Omental fat pad (tissue), 3 donors: ENCODE measurements at regions not wholly inside any gene's neighbourhood (a gene's known extent, or its start where the extent isn't known, plus 50 kb on each side); places are given as distances from the start of the nearest gene placed in this dataset.

Experiments used
- ATAC-seq: fragments of 150-250 bp; one replicate; pipeline ENCODE4 v1.9.1; 2016; ENCODE audit warnings: mild to moderate bottlenecking, moderate library complexity; ENCODE audit not compliant: low FRiP score
- DNase-seq: peaks from one replicate; pipeline ENCODE4 v3.0.0-alpha.2; 2019; ENCODE audit warnings: low spot score
- CTCF ChIP-seq, 3 donors: fragments of 450-650 bp; IDR thresholded peaks; one replicate each; pipeline ENCODE4 v1.5.1; 2016 to 2017; ENCODE audit warnings: antibody characterized with exemption in 3 of 3, mild to moderate bottlenecking in 3 of 3, moderate library complexity in 2 of 3

DNA sequence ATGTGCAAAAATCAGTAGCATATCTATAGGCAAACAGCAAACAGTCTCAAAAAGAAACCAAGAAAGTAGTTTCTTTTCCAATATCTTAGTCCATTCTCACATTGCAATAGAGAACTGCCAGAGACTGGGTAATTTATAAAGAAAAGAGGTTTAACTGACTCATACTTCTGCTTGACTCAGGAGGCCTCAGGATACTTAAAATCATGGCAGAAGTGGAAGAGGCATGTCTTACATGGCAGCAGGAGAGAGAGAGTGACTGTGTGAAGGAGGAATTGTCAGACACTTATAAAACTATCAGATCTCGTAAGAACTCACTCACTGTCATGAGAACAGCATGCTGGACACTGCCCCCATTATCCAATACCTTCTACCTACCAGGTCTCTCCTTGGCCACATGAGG is 327.9 kb upstream of the EPHA3 start:
- TF ChIP-seq CTCF (IDR thresholded peaks at IDR 0.05) = no peak
- ATAC-seq (no peak), DNase-seq (no peak)

- no peak for TF ChIP-seq CTCF (IDR thresholded peaks at IDR 0.05)
- ATAC-seq = no peak
- no peak for DNase-seq
Measured at GRCh38 chr3:88784925-88785324, 322.5 kb upstream of the EPHA3 start.

DNA sequence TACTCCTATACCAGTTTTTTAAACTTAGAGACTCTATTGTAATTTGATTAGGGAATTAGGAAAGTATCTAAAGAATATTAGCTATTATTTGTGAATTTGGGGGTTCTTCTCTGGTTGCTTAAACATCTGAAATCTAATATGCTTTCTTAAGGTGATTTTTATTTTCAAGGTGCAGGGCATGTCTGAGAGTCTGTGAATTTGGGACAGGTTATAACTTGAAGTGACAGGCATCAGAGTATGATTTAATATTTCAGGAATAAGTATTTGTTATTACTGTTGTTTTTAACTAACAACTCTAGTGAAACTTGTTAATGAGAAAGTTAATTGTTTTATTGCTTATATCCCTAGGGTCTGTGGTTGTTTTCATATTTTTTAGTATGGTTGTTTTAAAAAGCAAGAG is 321.6 kb upstream of the EPHA3 start:
- DNase-seq (no peak), ATAC-seq (no peak)
- TF ChIP-seq CTCF (IDR thresholded peaks at IDR 0.05) = no peak

DNA sequence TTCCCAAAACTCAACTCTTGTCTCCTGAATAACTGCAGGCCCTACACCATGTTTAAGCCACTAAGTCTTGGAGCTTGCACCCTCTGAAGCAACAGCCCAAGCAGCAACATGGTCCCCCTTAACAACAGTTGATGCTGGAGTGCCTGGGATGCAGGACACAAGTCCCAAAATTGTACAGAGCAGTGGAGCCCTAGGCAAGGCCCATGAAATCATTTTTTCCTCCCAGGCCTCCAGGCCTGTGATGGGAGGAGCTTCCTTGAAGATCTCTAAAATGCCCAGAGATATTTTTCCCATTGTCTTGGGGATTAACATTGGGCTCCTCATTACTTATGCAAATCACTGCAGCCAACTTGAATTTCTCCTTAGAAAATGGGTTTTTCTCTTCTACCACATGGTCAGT is 311.9 kb upstream of the EPHA3 start:
- ATAC-seq (no peak), DNase-seq (no peak)
- no peak for TF ChIP-seq CTCF (IDR thresholded peaks at IDR 0.05)

- no peak for TF ChIP-seq CTCF (IDR thresholded peaks at IDR 0.05)
- DNase-seq (no peak), ATAC-seq (no peak)
Measured at GRCh38 chr3:88807491-88808105, 299.8 kb upstream of the EPHA3 start.

DNA sequence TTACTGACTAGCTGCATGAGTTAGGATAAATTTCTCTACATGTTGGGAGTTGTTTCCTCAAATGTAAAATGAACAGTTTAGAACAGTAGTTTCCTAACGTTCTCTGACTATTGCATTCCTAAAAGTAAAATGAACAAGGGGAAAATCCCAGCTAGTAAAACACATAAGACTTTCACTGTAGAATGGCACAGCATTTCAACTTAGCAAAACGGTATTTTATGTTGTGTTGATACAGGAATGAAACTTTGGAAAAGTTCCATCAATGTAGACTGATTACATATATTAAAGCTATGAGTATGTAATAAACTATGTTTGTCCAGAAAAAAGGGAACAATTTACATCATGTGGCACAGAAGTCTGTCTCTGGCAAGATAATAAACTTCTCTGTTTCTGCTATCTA is 297.4 kb upstream of the EPHA3 start:
- ATAC-seq = no peak
- DNase-seq = no peak
- no peak for TF ChIP-seq CTCF (IDR thresholded peaks at IDR 0.05)

DNA sequence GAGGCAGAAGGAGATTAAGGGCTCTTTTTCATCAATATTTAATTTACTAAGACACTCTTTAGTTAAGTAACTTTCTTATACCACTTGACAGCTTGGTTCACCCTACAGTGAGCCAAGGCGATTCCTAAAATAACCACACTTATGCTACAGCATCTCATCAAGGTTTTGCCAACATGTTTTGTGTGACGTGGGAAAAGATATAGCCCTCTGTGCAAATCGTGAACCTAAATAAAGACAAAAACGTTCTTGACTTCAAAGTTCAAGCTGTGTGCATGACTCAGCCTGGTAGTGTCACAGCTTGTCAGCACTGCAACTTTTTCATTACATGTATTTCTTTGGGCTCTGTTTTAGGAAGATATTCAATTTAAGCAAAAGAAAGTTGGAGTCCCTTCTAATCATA is 297.0 kb upstream of the EPHA3 start:
- no peak for TF ChIP-seq CTCF (IDR thresholded peaks at IDR 0.05)
- no peak for DNase-seq
- no peak for ATAC-seq
